Fibroblast of gingiva (primary cell): ENCODE measurements at regions not wholly inside any gene's neighbourhood (a gene's known extent, or its start where the extent isn't known, plus 50 kb on each side); places are given as distances from the start of the nearest gene placed in this dataset.

Experiments used
- DNase-seq: peaks from one replicate; pipeline ENCODE4 v3.0.0-alpha.2; 2011; ENCODE audit warnings: low read depth

DNA sequence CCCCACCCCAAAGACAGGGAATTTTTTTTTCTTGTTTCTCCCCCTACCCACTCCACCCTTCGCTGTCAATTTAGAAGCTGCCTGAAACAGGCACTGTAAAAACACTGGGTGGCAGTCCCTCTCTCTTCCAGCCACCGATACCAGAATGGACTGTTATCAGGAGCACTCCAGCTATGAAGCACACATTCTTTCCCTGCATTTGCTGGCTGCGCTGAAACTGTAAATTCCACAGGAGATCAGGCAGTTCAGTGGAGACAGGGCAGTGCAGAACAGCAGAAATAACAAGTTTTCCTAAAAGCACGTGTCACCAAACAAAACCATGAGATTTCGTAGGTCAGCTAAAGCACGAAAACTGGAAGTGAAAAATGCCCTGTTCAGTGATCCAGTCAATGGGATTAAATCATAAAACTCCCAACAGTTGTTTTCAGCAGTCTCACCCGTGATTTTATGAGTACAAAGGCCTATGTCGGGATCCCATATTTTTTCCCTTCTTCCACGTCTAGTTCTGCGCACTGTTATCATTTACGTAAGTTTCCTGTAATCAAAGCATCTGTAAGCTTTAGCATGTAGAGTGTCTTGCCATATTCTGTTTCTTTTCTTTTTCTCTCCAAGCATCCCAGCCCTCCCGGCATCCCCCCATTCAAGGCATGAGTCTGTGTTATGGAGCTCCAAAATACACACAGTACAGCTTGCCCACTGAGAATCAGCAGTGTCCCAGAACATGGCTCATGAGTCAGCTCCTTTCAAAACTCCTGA lies 359.9 kb upstream of the EPHA7 start:
- DNase-seq: no peak

DNA sequence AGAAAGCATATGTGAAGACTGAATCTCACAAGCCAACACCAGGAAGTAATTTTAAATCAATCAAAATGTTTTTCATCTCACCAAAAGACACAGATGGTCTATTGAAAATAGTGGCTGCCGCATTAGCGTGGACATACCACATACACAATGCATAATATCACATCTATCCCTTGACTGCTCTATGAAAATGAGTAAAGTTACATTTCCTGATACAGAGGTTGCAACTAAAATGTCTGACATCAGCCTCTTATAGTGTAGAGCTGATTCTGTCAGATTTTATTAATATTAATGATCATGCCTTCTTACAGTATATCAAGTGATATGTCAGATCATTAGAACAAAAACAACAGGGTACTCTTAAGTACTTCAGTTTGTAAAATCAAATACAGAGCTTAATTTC lies 339.8 kb upstream of the EPHA7 start:
- no peak for DNase-seq

DNA sequence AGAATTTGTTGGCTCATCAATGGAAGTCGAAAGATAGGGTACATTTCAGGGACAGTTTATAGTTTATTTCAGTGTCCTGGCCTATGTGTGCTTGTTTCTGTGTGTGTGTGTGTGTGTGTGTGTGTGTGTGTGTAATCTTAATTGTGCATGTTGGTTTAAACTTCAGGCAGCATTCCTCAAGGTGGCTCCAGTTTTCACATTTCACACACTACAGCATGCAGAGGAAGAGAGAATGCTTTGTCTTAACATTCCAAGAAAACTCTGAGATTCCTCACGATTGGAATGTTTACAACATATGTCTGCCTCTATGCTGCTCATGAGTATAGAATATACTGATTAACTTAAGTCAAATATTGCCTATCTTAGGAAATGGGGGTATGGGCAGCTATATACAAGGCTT lies 332.6 kb upstream of the EPHA7 start:
- peak; percentile 0 for DNase-seq

DNA sequence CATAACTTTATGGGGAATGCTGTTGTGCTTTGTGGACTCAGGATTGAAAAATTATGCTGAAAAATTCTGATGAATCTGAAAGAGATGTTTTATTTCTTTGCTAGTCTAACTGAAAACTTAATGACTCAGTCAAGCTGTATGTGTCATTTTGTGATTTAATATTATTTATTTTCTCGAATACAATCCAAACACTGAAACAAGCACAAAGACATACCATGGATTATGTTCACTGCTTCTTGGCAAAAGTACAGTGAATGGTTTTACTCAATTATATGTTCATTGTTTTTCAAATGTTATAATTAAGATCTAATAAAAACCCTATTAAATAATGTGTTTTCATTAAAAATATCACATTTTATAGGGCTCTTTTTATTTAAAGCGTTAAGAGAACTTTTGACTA lies 330.6 kb upstream of the EPHA7 start:
- no peak for DNase-seq

DNA sequence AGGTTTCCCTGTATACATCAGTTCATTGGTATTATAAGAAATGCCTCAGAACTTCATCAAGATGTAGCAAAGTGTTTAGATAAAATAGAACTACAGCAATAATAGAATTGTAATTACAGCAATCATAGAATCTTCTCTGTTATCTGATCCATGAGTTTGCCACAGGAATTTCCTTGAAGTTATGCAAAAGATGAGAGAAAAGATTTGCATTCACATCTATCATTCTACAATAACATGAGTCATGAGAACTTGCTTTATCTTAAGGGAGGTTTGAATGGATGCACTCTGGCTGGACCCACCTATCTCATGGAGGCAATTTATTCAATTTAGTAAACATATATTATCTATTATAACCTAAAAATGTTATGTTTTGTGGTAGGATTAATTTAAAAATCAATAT lies 329.8 kb upstream of the EPHA7 start:
- DNase-seq: no peak

DNA sequence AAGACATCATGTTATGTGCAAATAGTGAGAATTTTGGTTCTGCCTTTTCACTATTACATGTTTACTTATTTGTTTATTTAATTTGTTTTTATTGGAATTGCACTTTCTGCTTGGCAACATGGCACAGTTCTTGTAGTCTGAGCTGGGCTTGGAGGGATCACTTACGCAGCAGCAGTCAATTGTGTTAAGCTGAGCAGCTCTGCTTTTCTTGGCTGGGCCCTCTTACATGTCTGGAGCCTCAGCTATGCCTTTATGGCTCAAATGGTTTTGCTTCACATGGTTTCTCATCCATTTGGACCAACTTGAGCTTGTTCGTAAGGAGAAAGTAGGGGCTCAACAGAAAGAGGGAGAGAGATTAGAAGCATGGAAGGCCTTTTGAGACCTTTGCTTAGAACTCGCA lies 327.5 kb upstream of the EPHA7 start:
- no peak for DNase-seq

DNA sequence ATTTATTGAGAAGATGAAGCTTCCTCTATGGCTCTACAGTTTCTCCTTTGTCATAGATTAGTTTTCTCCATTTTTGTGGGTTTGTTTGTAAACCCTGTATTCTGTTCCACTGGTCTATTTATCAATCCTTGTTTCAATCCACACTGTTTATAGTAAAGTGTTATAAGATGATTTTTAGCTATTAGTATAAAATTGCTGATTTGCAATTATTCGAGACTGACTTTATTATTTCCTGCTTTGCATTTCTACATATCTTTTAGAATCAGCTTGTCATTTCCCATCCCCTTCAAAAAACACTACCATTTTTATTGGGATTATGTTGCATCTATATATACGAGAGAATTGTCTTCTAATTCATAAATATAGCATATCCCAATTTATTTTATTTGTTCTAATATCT lies 325.9 kb upstream of the EPHA7 start:
- no peak for DNase-seq

DNA sequence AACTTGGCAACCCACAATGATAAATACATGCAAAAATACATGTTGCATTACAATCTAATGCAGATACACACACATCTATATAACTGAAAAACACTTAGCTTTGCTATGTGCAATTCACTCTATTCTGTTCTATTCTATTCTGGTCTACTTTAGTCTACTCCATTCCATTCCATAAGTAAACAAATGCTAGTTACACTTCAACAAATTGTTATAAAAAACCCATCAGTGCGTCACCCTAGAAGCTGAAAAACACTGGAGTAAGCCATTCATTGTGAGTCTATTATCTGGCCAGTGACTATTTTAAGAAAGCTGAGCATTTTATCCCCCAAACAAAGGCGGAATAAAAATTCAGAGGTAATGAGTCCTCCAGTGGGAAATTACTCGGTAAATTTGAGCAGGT lies 315.7 kb upstream of the EPHA7 start:
- DNase-seq: no peak

DNA sequence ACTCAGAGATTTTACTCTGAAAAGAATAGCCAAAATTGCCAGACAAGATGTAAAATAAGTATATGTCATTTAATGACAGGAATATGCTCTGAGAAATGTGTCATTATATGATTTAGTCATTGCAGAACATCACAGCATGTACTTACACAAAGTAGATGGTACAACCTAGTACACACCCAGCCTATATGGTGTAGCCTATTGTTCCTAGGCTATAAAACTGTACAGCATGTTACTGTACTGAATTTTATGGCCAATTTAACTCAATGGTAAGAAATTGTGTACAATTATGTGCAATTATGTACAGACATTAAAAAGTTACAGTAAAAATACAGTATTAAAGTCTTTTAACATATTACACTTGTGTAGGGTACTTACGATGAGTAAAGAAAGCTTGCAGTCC lies 311.9 kb upstream of the EPHA7 start:
- DNase-seq: no peak

DNA sequence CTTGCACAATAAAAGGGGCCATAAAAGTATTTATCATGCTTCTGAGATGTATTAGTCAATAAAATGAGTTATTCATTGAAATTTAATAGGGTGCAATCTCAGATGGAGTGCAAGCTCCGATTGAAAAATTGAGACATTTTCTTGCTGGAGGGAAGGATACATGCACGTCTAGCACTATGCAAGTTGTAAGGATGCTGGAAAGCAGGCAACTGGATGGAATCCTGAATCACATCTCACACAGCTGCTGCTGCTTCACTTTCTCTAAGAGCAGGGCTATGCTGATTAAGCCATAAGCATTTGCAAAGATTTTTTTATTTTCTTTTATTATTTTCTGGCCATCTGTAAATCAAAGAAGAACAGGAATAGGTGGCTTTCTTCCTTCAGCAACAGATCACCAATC lies 308.8 kb upstream of the EPHA7 start:
- no peak for DNase-seq

DNA sequence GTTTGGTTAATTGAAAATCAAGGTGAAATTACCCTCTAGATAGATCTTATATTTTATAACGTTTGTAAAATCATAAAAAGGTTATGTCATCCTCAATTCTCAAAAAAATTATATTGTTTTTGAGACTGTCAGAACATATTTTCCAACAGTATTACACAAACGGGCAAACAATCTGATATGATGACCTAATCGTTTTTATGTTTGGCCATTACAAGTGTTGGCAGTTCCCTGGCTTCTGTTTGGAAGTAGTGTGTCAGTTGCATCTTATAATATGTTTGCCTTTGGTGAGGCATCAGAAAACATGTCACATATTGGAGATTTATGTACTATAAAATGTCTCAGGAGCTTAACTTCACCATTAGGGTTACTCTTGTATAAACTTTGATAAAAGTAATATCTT lies 308.1 kb upstream of the EPHA7 start:
- no peak for DNase-seq

DNA sequence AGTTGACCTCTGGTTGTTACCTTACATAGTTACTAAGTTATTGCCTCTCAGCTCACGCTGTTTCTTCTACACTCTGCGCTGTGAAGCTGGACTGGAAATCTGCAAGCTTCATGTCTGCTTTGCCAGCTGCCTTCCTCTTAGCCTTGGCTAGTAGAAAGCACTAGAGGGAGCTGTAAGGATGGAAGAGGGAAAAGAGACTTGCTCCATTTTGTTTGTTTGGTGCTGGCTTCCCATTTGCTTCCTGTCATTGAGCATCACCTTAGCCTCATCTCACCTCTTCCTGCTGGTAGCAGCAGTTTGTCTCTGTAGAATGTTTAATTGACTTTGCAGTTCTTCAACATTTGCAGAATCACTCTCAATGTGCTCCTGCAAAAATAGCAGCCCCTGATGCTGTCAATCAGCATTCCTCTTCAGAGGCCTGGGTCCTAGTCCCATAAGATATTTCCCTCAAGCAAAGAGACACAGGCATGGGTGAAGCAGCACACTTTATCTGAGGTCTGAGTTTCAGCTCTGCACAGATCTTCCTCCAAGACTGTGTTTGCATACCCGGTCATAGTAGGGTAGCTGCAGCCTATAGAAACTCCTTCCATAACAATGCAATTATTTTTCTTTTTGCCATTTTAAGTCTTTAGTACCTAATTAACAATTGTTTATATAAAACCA lies 302.2 kb upstream of the EPHA7 start:
- peak; percentile 5 for DNase-seq

DNA sequence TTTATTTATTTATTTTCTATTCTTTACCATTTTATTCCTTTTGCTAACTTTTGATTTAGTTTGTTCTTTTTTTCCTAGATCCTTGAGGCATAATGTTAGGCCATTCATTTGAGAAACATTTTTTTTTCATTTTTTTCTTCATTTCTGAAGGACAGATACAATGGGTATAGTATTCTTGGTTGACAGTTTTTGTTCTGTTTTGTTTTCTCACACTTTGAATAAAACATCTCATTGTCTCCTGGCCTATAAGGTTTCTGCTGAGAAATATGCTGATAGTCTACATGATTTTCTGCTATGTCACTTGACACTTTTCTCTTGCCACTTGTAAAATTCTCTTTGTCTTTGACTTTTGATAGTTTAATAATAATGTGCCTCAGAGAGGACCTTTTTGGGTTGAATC lies 294.6 kb upstream of the EPHA7 start:
- DNase-seq: no peak

DNA sequence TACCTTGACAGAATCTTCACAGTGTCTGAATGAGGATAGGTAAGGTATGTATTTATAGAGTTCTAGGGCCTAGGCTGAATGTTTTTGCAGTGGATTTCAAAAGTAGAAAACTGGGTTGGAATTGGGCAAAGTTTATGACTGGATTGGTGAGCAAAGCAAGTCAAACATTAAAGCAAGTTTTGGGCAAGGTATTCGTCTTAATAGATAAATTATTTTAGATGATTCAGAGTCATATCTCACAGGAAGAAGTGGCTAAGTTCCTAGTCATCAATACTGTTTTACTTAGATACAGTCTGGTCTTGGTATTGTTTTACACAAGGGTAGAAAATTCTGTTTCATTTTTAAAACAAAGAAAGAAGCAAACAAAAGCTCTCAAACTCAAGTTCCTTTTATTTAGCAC lies 284.1 kb upstream of the EPHA7 start:
- DNase-seq: no peak

DNA sequence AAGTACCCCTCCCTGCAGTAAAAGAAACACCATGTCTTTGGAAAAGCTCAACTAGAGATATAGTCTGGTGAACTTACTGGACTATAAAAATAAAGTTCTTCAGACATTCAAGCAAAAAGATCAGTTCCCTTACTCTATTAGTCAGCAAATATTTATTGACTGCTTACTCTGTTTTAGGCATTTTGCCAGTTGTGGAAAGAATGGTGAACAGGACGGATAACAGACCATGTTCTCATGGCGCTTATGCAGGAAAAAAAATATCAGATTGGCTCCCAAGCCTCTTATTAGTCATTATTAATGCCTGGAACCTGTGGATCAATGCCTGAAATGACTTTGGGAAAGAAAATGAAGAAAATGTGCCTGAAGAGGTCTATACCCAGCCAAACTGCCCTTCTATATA lies 282.2 kb upstream of the EPHA7 start:
- DNase-seq: no peak

DNA sequence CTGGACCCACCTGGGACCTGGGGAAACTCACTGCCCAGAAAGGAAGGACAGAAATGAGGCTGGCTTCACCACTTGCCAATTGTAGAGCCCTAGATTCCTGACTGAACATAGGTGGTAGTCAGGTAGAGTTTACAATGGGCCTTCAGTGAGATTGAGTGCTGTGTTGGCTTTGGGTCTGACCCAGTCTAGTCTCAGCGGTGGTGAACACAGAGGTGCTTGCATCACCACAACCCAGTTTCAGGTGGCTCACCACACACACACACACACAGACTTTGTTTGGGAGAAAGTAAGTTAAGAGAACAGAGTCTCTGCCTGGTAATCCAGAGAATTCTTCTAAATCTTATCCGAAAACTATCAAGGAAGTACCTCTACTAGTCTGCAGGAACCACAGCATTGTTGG lies 266.1 kb upstream of the EPHA7 start:
- DNase-seq: no peak

DNA sequence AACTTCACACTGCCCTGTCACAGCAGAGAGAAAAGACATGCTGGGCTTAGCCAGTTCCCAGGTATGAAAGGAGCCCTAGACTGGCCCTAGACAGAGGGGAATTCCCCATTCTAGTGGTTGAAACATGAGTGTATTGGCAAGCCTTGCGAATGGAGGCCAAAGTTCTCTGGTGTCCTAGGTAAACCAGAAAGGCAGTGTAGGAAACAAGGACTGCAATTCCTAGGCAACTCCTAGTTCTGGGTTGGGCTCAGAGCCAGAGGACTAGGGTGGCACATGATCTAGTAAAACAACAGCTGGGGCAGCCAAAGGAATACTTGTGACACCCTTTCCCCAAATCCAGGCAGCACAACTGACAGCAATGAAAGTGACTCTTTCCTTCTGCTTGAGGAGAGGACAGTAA lies 265.0 kb upstream of the EPHA7 start:
- DNase-seq: no peak

DNA sequence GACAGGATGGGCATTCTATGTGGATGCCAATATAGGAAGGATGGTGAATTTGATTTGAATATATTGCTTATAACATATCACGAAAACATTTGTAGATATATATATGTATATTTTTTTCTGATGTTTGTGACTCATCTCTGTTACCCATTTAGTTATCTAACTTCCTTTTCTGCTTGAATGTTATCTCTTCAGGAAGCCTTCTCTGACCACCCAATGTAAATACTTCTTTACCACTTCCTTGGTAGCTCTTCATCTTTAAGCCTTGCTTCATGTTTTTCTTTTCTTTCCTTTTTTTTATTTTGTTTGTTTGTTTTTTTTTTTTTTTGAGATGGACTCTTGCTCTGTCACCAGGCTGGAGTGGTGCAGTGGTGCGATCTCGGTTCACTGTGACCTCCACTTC lies 260.5 kb upstream of the EPHA7 start:
- no peak for DNase-seq

DNA sequence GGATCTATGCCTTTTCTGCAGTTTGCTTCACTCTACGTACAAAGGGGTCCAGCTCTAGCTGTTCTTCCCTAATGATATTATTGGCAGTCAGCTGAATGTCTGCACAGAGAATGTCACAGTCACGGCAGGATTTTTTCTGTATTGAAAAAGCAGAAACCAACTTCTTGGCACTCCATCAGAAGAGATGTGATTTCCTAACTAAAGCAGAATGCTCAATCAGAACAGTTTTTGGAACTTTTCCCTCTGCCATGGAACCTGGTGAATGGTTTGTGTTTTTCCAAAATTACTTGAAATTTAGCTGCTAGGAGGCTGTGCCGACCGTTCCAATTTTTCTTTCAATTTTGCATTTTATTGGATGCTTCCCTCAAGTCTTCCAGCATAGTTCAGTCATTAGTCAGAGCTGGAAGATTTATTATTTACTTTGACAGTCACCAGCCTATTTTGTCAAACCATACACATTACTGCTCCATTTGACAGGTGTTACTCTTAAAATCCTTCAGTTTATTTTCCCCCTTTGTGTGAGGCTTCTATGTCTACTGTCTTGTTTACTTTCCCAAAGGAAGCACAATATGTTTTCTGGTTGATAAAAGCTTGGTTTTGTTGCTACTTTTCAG lies 259.6 kb upstream of the EPHA7 start:
- DNase-seq: no peak

DNA sequence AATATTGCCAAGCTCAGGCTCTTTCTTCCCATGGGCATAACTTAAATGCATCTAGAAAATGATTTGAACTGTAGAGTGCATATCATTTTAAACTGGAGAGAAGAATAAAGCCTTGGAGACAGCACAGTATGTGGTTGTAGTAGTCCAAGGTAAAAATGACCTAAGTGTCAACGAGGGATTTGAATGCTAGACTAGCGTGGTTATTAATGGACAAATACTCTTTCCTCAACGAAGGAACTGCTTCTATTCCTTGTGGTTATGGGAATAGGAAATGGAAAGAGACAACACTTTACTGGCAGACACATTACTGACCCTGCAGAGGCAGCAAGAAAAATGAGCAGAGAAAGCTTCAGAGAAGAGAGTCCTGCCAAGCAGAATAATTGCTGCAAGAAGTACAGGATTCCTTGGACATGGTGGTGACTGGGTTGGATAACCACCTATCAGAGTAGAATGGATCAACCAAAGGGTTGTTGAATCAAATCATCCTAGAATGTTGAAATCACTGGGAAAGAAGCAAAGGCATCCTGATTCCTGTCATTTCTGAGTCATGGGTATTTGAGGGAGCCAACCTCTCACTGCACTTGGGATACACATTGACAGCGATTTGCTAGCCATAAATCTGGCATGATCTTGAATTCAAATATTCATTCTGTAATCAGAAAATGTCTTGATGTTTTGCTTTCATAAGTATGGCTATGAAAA lies 258.1 kb upstream of the EPHA7 start:
- no peak for DNase-seq

DNA sequence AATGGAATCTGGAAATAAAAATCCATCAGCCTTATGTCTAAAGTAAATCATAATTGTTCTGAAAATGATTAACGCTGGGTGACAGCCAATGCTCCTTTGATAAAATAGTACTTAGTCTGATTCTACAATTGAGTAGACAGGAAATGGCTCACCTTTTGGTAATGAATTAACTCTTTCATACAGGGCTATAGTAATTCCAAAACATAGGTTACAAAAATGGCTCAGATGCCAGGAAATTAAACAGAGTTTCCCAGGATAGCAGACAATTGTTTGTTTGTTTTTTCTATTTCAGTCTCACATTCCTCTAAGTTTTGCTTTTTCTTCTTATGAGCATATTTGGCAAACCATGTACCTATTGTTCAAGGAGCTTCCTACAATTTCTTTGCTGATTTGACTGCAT lies 257.2 kb upstream of the EPHA7 start:
- DNase-seq: no peak

DNA sequence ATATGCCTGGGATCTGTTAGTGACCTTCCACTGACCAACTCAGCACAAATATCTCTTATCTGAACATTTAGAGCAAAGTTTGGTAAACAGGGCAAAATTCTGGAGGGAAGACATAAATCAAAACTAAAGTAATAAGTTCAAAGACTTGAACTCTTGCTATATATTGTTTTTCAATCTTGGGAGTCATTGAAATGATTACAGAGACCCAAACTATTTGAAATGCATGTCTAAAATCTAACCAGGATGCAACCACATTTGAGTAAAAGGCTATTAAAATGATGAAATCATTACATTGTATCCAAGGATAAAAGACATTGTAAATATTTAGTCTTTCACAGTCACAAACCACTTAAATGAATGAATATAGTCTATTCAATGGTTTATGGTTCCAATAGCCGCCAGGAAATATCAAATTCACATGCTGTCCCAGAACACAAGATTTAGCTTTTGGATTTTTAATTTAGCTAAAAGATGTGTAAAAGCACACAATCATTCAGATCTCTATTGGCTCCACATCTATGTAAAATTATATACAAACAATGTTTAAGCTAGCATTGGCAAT lies 256.6 kb upstream of the EPHA7 start:
- DNase-seq: no peak

DNA sequence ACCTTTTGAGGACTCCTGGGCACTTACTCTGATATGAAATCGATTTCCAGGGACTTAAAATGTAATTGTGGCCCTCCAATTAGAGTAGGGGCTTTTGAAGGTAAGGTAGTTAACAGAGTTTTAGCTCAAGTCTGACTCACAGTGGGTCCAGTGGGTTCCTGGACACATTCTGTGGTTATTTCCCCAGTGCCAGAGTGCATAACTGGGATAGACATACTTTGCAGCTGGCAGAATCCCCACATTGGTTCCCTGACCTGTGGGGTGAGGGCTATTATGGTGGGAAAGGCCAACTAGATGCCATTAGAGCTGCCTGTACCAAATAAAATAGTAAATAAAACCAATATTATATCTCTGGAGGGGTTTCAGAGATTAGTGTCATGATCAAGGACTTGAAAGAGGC lies 243.8 kb upstream of the EPHA7 start:
- DNase-seq: no peak
